HFF-Myc (cell line): ENCODE measurements at regions not wholly inside any gene's neighbourhood (a gene's known extent, or its start where the extent isn't known, plus 50 kb on each side); places are given as distances from the start of the nearest gene placed in this dataset.
A peak's percentile ranks its signal among the peaks of the same experiment; 100 is the strongest.
"Not testable (repeated sequence)": the region's sequence is repeated elsewhere in the genome, so short reads cannot be mapped to it uniquely, and the experiment has no call there.

Experiments used
- DNase-seq: peaks from one replicate; pipeline ENCODE4 v3.0.0-alpha.2; 2011; ENCODE audit warnings: low read depth; ENCODE audit errors: extremely low read depth
- H3K4me3 ChIP-seq: replicated peaks from 2 replicates; pipeline ENCODE4 v1.5.1; 2011; ENCODE audit warnings: low read depth, mild to moderate bottlenecking, control low read depth, low read length
- TF ChIP-seq, protein P1 (sequence below): IDR thresholded peaks from 2 replicates; pipeline ENCODE4 v1.5.1; 2012; ENCODE audit warnings: mild to moderate bottlenecking, low read depth, low read length, control low read depth; ENCODE audit errors: missing control alignments

DNA sequence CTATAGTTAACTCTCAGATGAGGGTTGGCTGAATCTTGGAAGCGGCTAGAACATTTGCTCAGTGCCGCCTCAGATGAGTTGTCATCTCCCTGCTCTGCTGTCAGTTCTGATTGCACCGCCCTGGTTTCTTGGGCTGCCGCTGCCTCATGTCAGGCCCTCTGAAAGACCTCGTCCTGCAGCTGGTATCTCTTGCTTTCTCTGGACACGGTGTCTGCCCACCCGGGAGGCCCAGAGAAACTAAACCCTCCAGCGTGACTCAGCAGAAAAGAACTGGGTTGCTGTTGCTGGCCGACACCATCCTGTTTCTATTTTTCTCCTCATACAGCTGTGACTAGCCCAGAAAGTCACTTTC, 355.4 kb downstream of the CD83 start:
- no peak for DNase-seq
- H3K4me3 ChIP-seq = no peak overlapping the region
- TF ChIP-seq, protein P1, sequence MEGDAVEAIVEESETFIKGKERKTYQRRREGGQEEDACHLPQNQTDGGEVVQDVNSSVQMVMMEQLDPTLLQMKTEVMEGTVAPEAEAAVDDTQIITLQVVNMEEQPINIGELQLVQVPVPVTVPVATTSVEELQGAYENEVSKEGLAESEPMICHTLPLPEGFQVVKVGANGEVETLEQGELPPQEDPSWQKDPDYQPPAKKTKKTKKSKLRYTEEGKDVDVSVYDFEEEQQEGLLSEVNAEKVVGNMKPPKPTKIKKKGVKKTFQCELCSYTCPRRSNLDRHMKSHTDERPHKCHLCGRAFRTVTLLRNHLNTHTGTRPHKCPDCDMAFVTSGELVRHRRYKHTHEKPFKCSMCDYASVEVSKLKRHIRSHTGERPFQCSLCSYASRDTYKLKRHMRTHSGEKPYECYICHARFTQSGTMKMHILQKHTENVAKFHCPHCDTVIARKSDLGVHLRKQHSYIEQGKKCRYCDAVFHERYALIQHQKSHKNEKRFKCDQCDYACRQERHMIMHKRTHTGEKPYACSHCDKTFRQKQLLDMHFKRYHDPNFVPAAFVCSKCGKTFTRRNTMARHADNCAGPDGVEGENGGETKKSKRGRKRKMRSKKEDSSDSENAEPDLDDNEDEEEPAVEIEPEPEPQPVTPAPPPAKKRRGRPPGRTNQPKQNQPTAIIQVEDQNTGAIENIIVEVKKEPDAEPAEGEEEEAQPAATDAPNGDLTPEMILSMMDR = no peak

DNA sequence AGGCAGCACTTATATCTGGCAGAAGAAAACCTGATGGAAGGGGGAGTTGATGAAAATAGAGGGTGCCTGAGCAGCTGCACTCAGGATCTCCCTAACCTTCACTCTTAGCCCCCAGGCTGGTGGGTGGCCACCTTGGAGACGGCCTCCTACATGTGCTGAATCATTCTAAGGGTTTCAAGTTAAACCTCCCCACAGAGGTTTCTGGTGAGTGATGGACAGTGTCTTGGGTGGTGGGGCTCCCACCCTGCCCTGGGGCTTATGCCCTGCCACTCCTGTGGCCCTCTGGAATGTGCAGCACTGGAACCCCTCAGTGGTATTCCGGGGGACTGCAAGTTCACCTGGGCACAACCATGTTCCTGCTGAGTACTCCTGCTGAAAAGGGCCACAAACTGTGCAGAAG, 357.2 kb downstream of the CD83 start:
- TF ChIP-seq, protein P1 = no peak
- no peak for DNase-seq
- H3K4me3 ChIP-seq = no peak overlapping the region

DNA sequence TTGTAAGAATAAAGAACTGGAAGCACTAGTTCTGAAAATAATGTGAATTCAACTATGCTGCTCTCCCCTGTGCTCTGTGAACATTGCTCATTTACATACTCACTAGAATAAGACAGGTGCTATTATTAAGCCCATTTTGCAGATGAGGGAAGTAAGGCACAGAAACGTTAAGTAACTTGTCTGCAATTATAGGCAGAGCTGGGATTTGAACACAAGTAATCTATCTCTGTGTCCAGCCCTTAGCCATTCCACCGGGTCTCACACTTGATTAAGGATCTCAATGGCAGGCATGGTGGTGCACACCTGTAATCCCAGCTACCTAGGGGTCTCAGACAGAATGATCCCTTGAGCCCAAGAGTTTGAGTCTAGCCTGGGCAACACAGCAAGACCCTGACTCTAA, 357.7 kb downstream of the CD83 start:
- no peak for DNase-seq
- H3K4me3 ChIP-seq = no peak overlapping the region
- TF ChIP-seq, protein P1 = no peak

DNA sequence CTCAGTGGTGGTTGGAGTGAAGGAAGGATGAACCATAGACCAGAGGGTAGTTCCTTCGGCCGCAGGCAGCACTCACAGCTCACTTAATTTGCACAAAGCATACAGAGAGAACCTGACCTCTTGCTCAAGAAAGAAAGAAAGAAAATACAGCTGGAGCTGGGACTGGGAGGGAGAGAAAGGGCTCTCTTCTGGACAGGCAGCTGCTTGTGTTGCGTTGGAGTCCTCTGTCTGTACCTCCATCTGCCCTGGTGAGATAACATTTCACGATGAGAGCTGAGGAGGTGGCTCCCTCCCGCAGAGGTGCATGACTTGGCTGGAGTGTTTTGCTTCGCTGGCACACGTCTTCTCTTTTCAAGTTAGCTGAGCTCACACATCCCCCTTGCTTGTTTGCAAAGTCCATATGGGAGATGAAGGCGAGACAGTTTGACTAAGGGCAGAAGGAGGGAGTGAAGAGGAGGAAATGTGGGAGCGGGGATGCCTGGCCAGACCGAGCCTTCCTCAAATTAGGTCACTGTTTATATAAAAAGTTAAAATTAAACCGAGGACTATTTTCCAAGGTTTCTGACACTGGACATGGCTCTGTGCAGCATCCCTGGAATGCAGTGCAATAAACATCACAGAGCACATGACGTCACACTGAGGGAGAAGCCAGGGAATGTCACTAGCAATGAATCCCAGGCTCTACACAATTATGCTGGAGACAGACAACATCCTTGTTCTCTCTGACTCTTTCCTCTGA, 359.4 kb downstream of the CD83 start:
- DNase-seq = peak; percentile 78
- TF ChIP-seq, protein P1 = no peak
- peak overlapping the region; percentile 6; the same call in 1 of the 2 replicates for H3K4me3 ChIP-seq

DNA sequence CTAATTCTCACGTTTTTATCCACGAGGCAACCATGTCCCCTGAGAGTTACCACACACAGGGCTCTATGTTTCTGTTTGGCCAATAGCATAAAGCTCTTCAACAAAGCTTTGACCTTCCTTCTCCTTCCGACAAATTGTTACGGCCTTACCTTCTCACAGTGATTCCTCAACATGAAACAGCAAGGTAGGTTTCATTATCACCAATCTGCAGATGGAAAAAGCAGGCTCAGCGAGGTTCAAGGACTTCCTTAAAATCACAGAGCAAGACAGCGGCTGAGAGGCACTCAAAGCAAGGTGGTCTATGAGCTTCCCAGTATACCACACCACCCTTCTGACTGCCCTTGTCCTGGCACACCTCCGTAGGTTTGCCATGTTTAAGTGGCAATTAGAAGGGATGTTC, 360.0 kb downstream of the CD83 start:
- no peak overlapping the region for H3K4me3 ChIP-seq
- TF ChIP-seq, protein P1 = no peak
- DNase-seq = no peak

DNA sequence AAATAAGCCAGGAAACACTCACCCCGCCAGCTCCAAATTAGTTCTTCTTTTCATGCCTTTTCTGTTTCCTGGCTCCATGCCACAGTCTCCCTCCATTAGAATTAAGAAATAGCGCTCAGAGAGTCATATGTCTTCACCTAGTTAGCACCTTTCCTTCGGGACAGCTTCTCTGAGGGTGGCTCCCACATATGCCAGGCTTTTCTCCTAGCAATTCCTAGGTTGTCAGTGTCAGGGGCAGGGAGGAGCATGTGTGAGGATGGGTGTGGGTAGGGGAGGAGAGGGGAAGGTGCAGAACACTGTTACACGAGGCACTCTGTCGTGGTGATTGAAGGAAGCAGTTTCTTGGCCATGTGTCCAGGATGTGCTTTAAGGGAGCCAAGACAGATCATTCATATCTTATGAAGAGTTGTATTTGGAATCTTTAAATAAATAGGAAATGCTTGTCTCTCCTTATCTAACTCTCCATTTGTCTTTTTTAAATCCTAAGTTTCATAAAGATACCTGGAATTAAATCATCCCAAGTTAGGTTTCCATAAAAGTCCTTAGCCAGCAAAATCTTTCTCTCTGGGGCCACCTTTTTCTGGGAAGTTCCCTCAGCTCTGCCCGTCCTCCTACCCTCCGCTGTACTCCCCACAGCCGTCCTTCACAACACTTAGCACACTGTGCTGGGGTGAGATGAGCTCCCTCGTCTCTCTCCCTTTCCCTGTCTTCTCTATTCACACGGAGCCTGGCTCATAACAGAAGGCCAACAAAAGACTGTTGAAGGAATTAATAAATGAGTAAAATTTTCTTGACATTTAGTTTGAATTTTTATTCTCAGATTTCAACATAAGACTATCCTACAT, 361.0 kb downstream of the CD83 start:
- DNase-seq = no peak
- H3K4me3 ChIP-seq = no peak overlapping the region
- TF ChIP-seq, protein P1 = no peak

DNA sequence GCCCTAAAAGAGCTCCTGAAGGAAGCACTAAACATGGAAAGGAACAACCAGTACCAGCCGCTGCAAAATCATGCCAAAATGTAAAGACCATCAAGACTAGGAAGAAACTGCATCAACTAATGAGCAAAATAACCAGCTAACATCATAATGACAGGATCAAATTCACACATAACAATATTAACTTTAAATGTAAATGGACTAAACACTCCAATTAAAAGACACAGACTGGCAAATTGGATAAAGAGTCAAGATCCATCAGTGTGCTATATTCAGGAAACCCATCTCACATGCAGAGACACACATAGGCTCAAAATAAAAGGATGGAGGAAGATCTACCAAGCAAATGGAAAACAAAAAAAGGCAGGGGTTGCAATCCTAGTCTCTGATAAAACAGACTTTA, 364.4 kb downstream of the CD83 start:
- not testable (repeated sequence) for H3K4me3 ChIP-seq, DNase-seq
